IMR-90 (cell line): ENCODE measurements at regions not wholly inside any gene's neighbourhood (a gene's known extent, or its start where the extent isn't known, plus 50 kb on each side); places are given as distances from the start of the nearest gene placed in this dataset.

ENCODE experiments used
- ATAC-seq: fragments of 200-7000 bp; cut with Tn5 transposase; 2 replicates; pipeline ENCODE4 v1.9.1; 2020; ENCODE audit warnings: low read depth, mild to moderate bottlenecking, moderate library complexity
- BruUV-seq: library from RNA; stranded (reverse); fragments of 400-500 nt; replicated peaks from 2 replicates; lab custom pipeline; 2021; lab: Mats Ljungman, UMichigan
- CTCF ChIA-PET: fragments of 300-600 bp; formaldehyde crosslinking; extraction: SDS; loops from one replicate; lab custom pipeline; 2021; ENCODE audit warnings: antibody characterized with exemption; lab: Yijun Ruan, JAX
- POLR2A ChIA-PET: fragments of 300-600 bp; sonication (Branson Sonifier 250); formaldehyde crosslinking; loops from one replicate; lab custom pipeline; 2022; ENCODE audit warnings: antibody characterized with exemption; ENCODE audit not compliant: unreplicated experiment; lab: Charles Lee
- DNase-seq: peaks from one replicate; pipeline ENCODE4 v3.0.0; 2013
- H2AFZ ChIP-seq: replicated peaks from 2 replicates; pipeline ENCODE3; 2013; ENCODE audit warnings: low read length, mild to moderate bottlenecking; ENCODE audit not compliant: poor library complexity
- H2AK5ac ChIP-seq: 2 replicates; pipeline ENCODE4 v1.6.1; 2013; ENCODE audit warnings: low read depth, low read length, inconsistent platforms
- H2AK9ac ChIP-seq: replicated peaks from 2 replicates; pipeline ENCODE3; 2013; ENCODE audit warnings: mild to moderate bottlenecking, low read depth, low read length, moderate library complexity; ENCODE audit not compliant: poor library complexity
- H2BK120ac ChIP-seq: 2 replicates; pipeline ENCODE4 v1.6.1; 2013; ENCODE audit warnings: low read depth, low read length, inconsistent platforms
- H2BK15ac ChIP-seq: 3 replicates; pipeline ENCODE4 v1.6.1; 2013; ENCODE audit warnings: low read depth, low read length, inconsistent platforms
- H2BK20ac ChIP-seq: 2 replicates; pipeline ENCODE4 v1.6.1; 2013; ENCODE audit warnings: low read depth, mild to moderate bottlenecking, inconsistent platforms, low read length, moderate library complexity
- H2BK5ac ChIP-seq: 2 replicates; pipeline ENCODE4 v1.6.1; 2013; ENCODE audit warnings: mild to moderate bottlenecking, low read depth, low read length, inconsistent platforms; ENCODE audit not compliant: poor library complexity, severe bottlenecking
- H3K14ac ChIP-seq: replicated peaks from 2 replicates; pipeline ENCODE4 v1.6.1; 2013; ENCODE audit warnings: low read depth, low read length, inconsistent platforms
- H3K18ac ChIP-seq: 2 replicates; pipeline ENCODE4 v1.6.1; 2013; ENCODE audit warnings: low read depth, low read length, control low read depth
- H3K23ac ChIP-seq: 2 replicates; pipeline ENCODE4 v1.6.1; 2013; ENCODE audit warnings: low read depth, low read length, inconsistent platforms
- H3K27ac ChIP-seq: 2 replicates; pipeline ENCODE4 v1.5.1; 2013; ENCODE audit warnings: mild to moderate bottlenecking, control low read depth, low read length; ENCODE audit not compliant: insufficient read depth
- H3K27me3 ChIP-seq: 2 replicates; pipeline ENCODE4 v1.6.1; 2013; ENCODE audit warnings: low read length; ENCODE audit not compliant: control insufficient read depth, insufficient read depth
- H3K36me3 ChIP-seq: 2 replicates; pipeline ENCODE4 v1.6.1; 2013; ENCODE audit warnings: low read length, mixed read lengths; ENCODE audit not compliant: control insufficient read depth, insufficient read depth
- H3K4ac ChIP-seq: 2 replicates; pipeline ENCODE4 v1.6.1; 2013; ENCODE audit warnings: low read depth, low read length, inconsistent platforms
- H3K4me1 ChIP-seq: 2 replicates; pipeline ENCODE4 v1.6.1; 2013; ENCODE audit warnings: low read length, mixed read lengths; ENCODE audit not compliant: control insufficient read depth, insufficient read depth
- H3K4me2 ChIP-seq: 2 replicates; pipeline ENCODE4 v1.6.1; 2013; ENCODE audit warnings: low read depth, mild to moderate bottlenecking, control low read depth, low read length, moderate library complexity
- H3K4me3 ChIP-seq: 2 replicates; pipeline ENCODE4 v1.5.1; 2013; ENCODE audit warnings: low read depth, mild to moderate bottlenecking, control low read depth, low read length, moderate library complexity; ENCODE audit not compliant: insufficient read depth
- H3K56ac ChIP-seq: 2 replicates; pipeline ENCODE4 v1.6.1; 2013; ENCODE audit warnings: low read length, inconsistent platforms; ENCODE audit not compliant: insufficient read depth; ENCODE audit errors: extremely low read depth
- H3K79me1 ChIP-seq, 2 experiments: 2 replicates each; pipeline ENCODE4 v1.6.1; 2013; ENCODE audit warnings: low read length in 2 of 2, inconsistent platforms in 1 of 2, low read depth in 1 of 2
- H3K9ac ChIP-seq: 2 replicates; pipeline ENCODE4 v1.6.1; 2013; ENCODE audit warnings: low read depth, low read length, control low read depth
- H3K9me1 ChIP-seq: 2 replicates; pipeline ENCODE4 v1.6.1; 2013; ENCODE audit warnings: low read length, inconsistent platforms; ENCODE audit not compliant: insufficient read depth
- H3K9me3 ChIP-seq: 2 replicates; pipeline ENCODE4 v1.6.1; 2013; ENCODE audit warnings: low read length; ENCODE audit not compliant: control insufficient read depth, insufficient read depth
- H4K20me1 ChIP-seq: 2 replicates; pipeline ENCODE4 v1.6.1; 2013; ENCODE audit warnings: low read length, inconsistent platforms; ENCODE audit not compliant: insufficient read depth
- H4K5ac ChIP-seq: 2 replicates; pipeline ENCODE4 v1.6.1; 2013; ENCODE audit warnings: mild to moderate bottlenecking, low read depth, low read length, control low read depth
- H4K8ac ChIP-seq, 2 experiments: 2 replicates each; pipeline ENCODE4 v1.6.1; 2013; ENCODE audit warnings: low read depth in 2 of 2, low read length in 2 of 2, control low read depth in 1 of 2, inconsistent platforms in 1 of 2
- H4K91ac ChIP-seq: 2 replicates; pipeline ENCODE4 v1.6.1; 2013; ENCODE audit warnings: low read depth, low read length, inconsistent platforms; ENCODE audit not compliant: insufficient read depth
- CEBPB ChIP-seq: IDR thresholded peaks from 2 replicates; pipeline ENCODE4 v1.6.1; 2012; ENCODE audit warnings: low read depth, low read length, improper control_type of control experiment
- CHD1 ChIP-seq: IDR thresholded peaks from 2 replicates; pipeline ENCODE4 v1.6.1; 2012; ENCODE audit warnings: low read depth, low read length, improper control_type of control experiment
- MAFK ChIP-seq: IDR thresholded peaks from 2 replicates; pipeline ENCODE4 v1.6.1; 2012; ENCODE audit warnings: low read depth, low read length, improper control_type of control experiment
- MXI1 ChIP-seq: IDR thresholded peaks from 2 replicates; pipeline ENCODE4 v1.6.1; 2012; ENCODE audit warnings: low read depth, mild to moderate bottlenecking, low read length, moderate library complexity, borderline replicate concordance
- RAD21 ChIP-seq: IDR thresholded peaks from 2 replicates; pipeline ENCODE4 v1.6.1; 2012; ENCODE audit warnings: low read length, improper control_type of control experiment
- RCOR1 ChIP-seq: IDR thresholded peaks from 2 replicates; pipeline ENCODE4 v1.6.1; 2012; ENCODE audit warnings: mild to moderate bottlenecking, low read length, improper control_type of control experiment; ENCODE audit not compliant: insufficient replicate concordance
- RFX5 ChIP-seq: IDR thresholded peaks from 2 replicates; pipeline ENCODE4 v1.8.0; 2012; ENCODE audit warnings: low read depth, mild to moderate bottlenecking, low read length, moderate library complexity
- WGBS, 2 experiments: methylation state at CpG; one replicate each; pipeline versions ENCODE4 v1.1.5 to v1.1.7; 2013; ENCODE audit warnings: missing lambda C conversion rate in 2 of 2; ENCODE audit not compliant: insufficient read length in 1 of 2; ENCODE audit errors: extremely low coverage in 2 of 2; 5-methylcytosine and 5-hydroxymethylcytosine counted together
- dilution Hi-C: fragments of 300-500 bp; cut with HindIII; formaldehyde crosslinking; loops from one replicate; pipeline ENCODE4 v1.14.3; 2018; ENCODE audit warnings: low sequenced_read_pairs; ENCODE audit not compliant: unreplicated experiment
- in situ Hi-C: fragments of 300-500 bp; cut with MboI; formaldehyde crosslinking; loops from 3 replicates; pipeline ENCODE4 v1.14.3; 2019; ENCODE audit warnings: low sequenced_read_pairs, inconsistent platforms, mixed read lengths
- intact Hi-C: fragments of 100-400 bp; cut with micrococcal nuclease; formaldehyde crosslinking; loops from 2 replicates; pipeline ENCODE4 v1.10.0; 2022
- TF ChIP-seq, protein P1 (sequence below): fragments of 150-350 bp; IDR thresholded peaks from 2 replicates; pipeline ENCODE4 v1.6.1; 2017; ENCODE audit warnings: mild to moderate bottlenecking, antibody characterized with exemption, low read length, low read depth
- TF ChIP-seq, protein P2 (sequence below): fragments of 150-350 bp; IDR thresholded peaks from 2 replicates; pipeline ENCODE4 v1.6.1; 2016; ENCODE audit warnings: low read depth, mild to moderate bottlenecking, low read length, moderate library complexity, borderline replicate concordance
- TF ChIP-seq, protein P3 (sequence below): conservative IDR thresholded peaks from 2 replicates; pipeline ENCODE4 v1.5.1; 2012; ENCODE audit warnings: mild to moderate bottlenecking, low read depth, low read length, improper control_type of control experiment

DNA sequence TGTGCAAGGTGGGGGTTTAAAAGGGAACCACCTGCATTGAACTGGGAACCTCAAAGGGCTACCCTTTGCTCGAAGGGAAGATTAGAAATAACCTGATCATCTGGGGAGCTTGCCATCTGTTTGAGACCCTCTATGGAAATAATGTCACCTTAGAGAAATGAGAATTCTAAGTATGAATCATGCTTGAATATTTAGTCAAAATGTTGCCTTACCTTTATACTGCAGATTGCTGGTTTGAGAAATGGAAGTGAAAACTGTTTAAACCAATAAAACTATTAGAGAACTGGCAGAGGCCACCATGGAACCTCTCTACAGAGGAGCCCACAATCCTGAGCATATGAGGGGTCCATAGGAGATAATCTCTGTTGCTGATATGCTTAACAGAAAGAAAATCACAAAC, 131.2 kb upstream of the FAM78B start:
- H4K8ac ChIP-seq = no peak overlapping the region
- no peak overlapping the region for H3K4ac ChIP-seq
- H2BK20ac ChIP-seq = no peak overlapping the region
- H3K4me1 ChIP-seq = no peaks in the 10 kb centered on the region
- no peak overlapping the region for H3K27ac ChIP-seq
- no peaks in the 10 kb centered on the region for H4K20me1 ChIP-seq
- no peak overlapping the region for H2AFZ ChIP-seq
- no peaks in the 10 kb centered on the region for H3K79me1 ChIP-seq
- H3K36me3 ChIP-seq = no peaks in the 10 kb centered on the region
- no peak overlapping the region for H3K4me2 ChIP-seq
- intact Hi-C loops (no loop called here), dilution Hi-C loops (no loop called here), in situ Hi-C loops (no loop called here)
- no peak overlapping the region for H4K5ac ChIP-seq
- ChIA-PET CTCF (no interaction called here), POLR2A (no interaction called here)
- H3K14ac ChIP-seq = no peak overlapping the region
- H2BK120ac ChIP-seq = no peak overlapping the region
- no peak overlapping the region for H2AK9ac ChIP-seq
- no peak overlapping the region for H2BK15ac ChIP-seq
- H2AK5ac ChIP-seq = no peak overlapping the region
- no peak overlapping the region for H3K56ac ChIP-seq
- peaks cover 18% of the 10 kb centered on the region for H3K9me3 ChIP-seq
- no peaks in the 10 kb centered on the region for H3K9me1 ChIP-seq
- H3K9ac ChIP-seq = no peak overlapping the region
- ATAC-seq (no peak), DNase-seq (no peak)
- H2BK5ac ChIP-seq = no peak overlapping the region
- TF ChIP-seq RFX5 (no peak), MXI1 (no peak), CEBPB (no peak), RCOR1 (no peak), CHD1 (no peak), RAD21 (no peak), MAFK (no peak)
- TF ChIP-seq, protein P1, sequence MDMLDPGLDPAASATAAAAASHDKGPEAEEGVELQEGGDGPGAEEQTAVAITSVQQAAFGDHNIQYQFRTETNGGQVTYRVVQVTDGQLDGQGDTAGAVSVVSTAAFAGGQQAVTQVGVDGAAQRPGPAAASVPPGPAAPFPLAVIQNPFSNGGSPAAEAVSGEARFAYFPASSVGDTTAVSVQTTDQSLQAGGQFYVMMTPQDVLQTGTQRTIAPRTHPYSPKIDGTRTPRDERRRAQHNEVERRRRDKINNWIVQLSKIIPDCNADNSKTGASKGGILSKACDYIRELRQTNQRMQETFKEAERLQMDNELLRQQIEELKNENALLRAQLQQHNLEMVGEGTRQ = no peak
- TF ChIP-seq, protein P2, sequence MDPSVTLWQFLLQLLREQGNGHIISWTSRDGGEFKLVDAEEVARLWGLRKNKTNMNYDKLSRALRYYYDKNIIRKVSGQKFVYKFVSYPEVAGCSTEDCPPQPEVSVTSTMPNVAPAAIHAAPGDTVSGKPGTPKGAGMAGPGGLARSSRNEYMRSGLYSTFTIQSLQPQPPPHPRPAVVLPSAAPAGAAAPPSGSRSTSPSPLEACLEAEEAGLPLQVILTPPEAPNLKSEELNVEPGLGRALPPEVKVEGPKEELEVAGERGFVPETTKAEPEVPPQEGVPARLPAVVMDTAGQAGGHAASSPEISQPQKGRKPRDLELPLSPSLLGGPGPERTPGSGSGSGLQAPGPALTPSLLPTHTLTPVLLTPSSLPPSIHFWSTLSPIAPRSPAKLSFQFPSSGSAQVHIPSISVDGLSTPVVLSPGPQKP = no peak
- TF ChIP-seq, protein P3, sequence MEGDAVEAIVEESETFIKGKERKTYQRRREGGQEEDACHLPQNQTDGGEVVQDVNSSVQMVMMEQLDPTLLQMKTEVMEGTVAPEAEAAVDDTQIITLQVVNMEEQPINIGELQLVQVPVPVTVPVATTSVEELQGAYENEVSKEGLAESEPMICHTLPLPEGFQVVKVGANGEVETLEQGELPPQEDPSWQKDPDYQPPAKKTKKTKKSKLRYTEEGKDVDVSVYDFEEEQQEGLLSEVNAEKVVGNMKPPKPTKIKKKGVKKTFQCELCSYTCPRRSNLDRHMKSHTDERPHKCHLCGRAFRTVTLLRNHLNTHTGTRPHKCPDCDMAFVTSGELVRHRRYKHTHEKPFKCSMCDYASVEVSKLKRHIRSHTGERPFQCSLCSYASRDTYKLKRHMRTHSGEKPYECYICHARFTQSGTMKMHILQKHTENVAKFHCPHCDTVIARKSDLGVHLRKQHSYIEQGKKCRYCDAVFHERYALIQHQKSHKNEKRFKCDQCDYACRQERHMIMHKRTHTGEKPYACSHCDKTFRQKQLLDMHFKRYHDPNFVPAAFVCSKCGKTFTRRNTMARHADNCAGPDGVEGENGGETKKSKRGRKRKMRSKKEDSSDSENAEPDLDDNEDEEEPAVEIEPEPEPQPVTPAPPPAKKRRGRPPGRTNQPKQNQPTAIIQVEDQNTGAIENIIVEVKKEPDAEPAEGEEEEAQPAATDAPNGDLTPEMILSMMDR = no peak
- no peak overlapping the region for H3K18ac ChIP-seq
- WGBS, 2 experiments = no CpG with 5 or more reads among the region's 1 CpG
- H4K91ac ChIP-seq = no peak overlapping the region
- no peaks in the 10 kb centered on the region for H3K27me3 ChIP-seq
- no peak overlapping the region for H3K4me3 ChIP-seq
- BruUV-seq = no TSS peak
- H3K23ac ChIP-seq = no peak overlapping the region
